Coronary artery (tissue), 2 donors: ENCODE measurements at regions not wholly inside any gene's neighbourhood (a gene's known extent, or its start where the extent isn't known, plus 50 kb on each side); places are given as distances from the start of the nearest gene placed in this dataset.

Source experiments
- DNase-seq: peaks from one replicate; pipeline ENCODE4 v3.0.0-alpha.2; 2017; ENCODE audit warnings: low spot score
- H3K27ac ChIP-seq, 2 donors: fragments of 200-600 bp; sonication (generic); one replicate each; pipeline ENCODE4 v1.5.1; 2016 to 2019
- H3K4me3 ChIP-seq: fragments of 200-600 bp; sonication (generic); 2 replicates; pipeline ENCODE4 v1.5.1; 2016; ENCODE audit warnings: mild to moderate bottlenecking, moderate library complexity
- TF ChIP-seq, protein P1 (sequence below): fragments of 200-600 bp; sonication (generic); IDR thresholded peaks from one replicate; pipeline ENCODE4 v1.5.1; 2019; ENCODE audit warnings: antibody characterized with exemption

DNA sequence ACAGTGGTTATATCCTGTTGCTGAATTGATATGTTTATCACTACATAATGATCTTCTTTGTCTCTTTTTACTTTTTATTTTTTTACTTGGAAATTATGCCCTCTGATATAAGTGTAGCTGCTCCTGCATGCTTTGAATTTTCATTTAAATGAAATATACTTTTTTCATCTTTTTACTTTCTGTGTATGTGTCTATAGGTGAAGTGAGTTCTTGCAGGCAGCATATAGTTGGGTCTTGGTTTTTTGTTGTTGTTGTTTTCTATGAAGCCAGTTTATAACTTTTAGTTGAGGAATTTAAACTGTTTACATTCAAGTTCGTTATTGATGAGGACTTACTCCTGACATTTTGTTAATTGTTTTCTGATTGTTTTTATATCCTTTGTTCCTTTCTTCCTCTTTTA, 103.1 kb upstream of the DOK5 start:
- Histone ChIP-seq H3K4me3 (no peak overlapping the region), H3K27ac (no peak overlapping the region)
- no peak for DNase-seq
- TF ChIP-seq, protein P1, sequence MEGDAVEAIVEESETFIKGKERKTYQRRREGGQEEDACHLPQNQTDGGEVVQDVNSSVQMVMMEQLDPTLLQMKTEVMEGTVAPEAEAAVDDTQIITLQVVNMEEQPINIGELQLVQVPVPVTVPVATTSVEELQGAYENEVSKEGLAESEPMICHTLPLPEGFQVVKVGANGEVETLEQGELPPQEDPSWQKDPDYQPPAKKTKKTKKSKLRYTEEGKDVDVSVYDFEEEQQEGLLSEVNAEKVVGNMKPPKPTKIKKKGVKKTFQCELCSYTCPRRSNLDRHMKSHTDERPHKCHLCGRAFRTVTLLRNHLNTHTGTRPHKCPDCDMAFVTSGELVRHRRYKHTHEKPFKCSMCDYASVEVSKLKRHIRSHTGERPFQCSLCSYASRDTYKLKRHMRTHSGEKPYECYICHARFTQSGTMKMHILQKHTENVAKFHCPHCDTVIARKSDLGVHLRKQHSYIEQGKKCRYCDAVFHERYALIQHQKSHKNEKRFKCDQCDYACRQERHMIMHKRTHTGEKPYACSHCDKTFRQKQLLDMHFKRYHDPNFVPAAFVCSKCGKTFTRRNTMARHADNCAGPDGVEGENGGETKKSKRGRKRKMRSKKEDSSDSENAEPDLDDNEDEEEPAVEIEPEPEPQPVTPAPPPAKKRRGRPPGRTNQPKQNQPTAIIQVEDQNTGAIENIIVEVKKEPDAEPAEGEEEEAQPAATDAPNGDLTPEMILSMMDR, result no peak

DNA sequence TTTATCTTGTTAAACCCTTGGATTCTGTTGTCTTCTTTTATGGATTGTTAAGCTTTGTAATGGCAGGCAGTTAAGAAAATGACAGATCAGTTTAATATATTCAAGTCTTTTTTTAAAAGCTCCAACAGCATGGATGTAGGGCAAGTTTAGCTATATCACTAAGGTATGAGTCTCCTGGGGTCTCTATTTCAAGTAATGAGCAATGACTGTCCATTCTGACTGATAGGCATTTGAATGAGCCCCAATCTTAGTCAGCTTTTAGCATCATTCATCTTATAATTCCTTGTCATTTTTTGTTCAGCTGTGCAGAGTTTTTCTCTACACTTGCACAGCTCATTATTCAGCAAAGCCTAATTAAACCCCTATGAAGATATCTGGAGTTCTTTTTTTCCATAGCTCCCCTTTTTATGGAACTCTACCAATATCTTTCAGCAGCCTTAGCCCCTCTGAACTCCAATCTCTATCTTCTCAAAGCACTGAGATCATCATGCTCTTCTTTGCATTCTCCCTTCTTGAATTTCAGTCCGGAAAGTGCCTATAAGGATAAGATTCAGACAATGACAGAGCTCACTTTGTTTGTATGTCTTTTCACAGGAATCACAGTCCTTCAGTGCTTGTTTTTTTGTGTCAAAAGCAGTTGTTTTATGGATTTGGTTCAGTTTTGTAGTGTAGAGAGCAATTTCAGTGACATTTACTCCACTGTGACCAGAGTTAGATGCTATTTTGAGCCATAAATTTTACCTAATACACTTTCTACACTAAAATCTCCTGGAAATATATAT, 97.2 kb upstream of the DOK5 start:
- Histone ChIP-seq H3K4me3 (no peak overlapping the region), H3K27ac (no peak overlapping the region)
- TF ChIP-seq, protein P1, result no peak
- DNase-seq, result no peak

DNA sequence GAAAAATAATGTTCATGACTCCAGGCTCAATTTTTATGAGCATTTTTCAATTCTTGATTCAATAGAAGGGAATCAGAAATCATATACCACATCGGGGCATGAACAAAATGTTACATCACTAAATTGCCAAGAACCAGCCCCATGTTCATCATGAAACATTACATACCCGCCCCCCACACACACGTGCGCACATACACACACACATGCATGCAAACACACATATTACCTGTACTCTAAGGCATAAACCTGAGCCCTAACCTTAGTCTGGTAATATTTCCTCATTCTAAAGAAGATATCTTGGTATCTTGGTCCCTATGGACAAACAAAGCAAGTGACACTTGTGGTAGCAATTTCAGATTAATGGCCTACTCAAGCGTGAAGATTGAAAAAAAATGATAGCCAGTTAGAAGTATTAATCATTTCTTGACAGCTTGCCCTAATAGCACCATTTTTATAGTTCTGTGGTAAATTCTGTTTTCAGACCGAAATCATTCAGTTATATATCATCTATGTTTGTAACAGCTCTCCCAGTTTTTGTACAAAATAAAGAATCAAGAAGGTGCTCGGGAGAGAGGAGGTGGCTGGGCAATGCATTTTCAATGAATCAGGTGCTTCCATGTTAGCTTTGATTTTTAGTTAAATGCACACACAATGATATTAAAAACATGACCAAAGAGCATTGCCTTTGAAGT, 95.4 kb upstream of the DOK5 start:
- Histone ChIP-seq H3K27ac (no peak overlapping the region), H3K4me3 (no peak overlapping the region)
- no peak for DNase-seq
- TF ChIP-seq, protein P1, result no peak

DNA sequence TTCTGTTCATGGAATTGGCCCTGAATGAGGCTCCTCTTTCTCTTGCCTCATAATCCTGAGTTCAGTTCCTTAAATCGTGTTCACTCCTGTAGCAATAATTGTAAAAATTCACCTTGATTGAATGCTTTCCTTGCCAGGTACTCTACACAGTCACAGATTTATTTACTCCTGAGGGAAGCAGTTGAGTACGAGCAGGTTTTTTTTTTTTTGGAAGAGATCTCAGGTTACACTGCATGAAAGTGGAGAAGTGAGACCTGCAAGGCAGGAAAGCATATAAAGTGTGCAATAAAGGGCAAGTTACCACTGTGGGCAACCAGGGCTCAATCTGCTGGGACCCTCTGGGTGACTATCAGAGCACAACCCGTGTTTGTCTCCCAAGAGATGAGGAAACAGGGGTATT, 93.0 kb upstream of the DOK5 start:
- no peak for DNase-seq
- no peak overlapping the region for H3K4me3 ChIP-seq
- no peak overlapping the region for H3K27ac ChIP-seq
- TF ChIP-seq, protein P1, result no peak

GRCh38 chr20:54385746-54386145, 89.6 kb upstream of the DOK5 start:
- Histone ChIP-seq H3K4me3 (no peak overlapping the region), H3K27ac (no peak overlapping the region)
- DNase-seq, result no peak
- TF ChIP-seq, protein P1, result no peak

GRCh38 chr20:54389596-54390280, 85.7 kb upstream of the DOK5 start:
- DNase-seq, result no peak
- TF ChIP-seq, protein P1, result no peak
- no peak overlapping the region for H3K4me3 ChIP-seq
- H3K27ac ChIP-seq, result no peak overlapping the region
